Sigmoid colon (tissue), 3 donors: ENCODE measurements at regions not wholly inside any gene's neighbourhood (a gene's known extent, or its start where the extent isn't known, plus 50 kb on each side); places are given as distances from the start of the nearest gene placed in this dataset.

Source experiments
- POLR2A ChIP-seq, 2 donors: fragments of 450-650 bp; IDR thresholded peaks; one replicate each; pipeline ENCODE4 v1.6.1; 2016; ENCODE audit warnings: antibody characterized with exemption in 2 of 2, mild to moderate bottlenecking in 2 of 2, moderate library complexity in 2 of 2
- TF ChIP-seq, protein P1 (sequence below), 4 experiments: fragments of 450-650 bp in 3 of 4; fragments of 200-600 bp in 1 of 4; IDR thresholded peaks; one replicate each; pipeline ENCODE4 v1.5.1; 2016 to 2019; ENCODE audit warnings: antibody characterized with exemption in 4 of 4, mild to moderate bottlenecking in 3 of 4, moderate library complexity in 2 of 4

GRCh38 chr2:35830833-35831232, 524.7 kb upstream of the CRIM1 start:
- TF ChIP-seq, protein P1, sequence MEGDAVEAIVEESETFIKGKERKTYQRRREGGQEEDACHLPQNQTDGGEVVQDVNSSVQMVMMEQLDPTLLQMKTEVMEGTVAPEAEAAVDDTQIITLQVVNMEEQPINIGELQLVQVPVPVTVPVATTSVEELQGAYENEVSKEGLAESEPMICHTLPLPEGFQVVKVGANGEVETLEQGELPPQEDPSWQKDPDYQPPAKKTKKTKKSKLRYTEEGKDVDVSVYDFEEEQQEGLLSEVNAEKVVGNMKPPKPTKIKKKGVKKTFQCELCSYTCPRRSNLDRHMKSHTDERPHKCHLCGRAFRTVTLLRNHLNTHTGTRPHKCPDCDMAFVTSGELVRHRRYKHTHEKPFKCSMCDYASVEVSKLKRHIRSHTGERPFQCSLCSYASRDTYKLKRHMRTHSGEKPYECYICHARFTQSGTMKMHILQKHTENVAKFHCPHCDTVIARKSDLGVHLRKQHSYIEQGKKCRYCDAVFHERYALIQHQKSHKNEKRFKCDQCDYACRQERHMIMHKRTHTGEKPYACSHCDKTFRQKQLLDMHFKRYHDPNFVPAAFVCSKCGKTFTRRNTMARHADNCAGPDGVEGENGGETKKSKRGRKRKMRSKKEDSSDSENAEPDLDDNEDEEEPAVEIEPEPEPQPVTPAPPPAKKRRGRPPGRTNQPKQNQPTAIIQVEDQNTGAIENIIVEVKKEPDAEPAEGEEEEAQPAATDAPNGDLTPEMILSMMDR (IDR thresholded peaks at IDR 0.05), result no peak
- TF ChIP-seq POLR2A (IDR thresholded peaks at IDR 0.05), result no peak
